ENCODE measurements at regions not wholly inside any gene's neighbourhood (a gene's known extent, or its start where the extent isn't known, plus 50 kb on each side); places are given as distances from the start of the nearest gene placed in this dataset.

DNA sequence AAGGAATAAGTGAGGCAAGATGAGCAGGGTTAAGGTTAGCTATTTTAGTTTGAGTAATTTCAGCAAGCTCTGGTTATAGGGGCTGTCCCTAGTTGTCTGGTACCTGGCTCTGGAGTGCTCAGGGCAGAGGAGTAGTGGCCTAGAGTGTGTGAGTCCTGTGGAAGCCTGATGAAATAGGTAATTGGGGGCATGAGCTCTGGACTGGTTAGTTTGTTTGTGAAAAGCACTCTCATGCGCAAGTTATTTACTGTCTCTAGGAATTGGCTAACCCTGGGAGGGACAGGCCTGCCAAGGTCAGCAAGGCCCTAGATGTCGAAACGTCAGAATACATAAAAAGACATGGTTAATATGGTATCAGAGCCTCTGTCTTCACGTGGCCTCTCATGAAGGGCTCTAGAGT lies 900.1 kb downstream of the PCDH17 start:
- DNase-seq = no peak
- Histone ChIP-seq H3K27ac (no peak overlapping the region), H3K4me3 (no peak overlapping the region), H3K4me1 (no peaks in the 10 kb centered on the region), H3K9me3 (no peaks in the 10 kb centered on the region), H3K36me3 (replicated peaks in 1 of 2; ENCODE audit: insufficient read depth in 1 of 2, low read depth in 2 of 2) (no peaks in the 10 kb centered on the region), H3K27me3 (no peaks in the 10 kb centered on the region)
- WGBS, 2 donors = 73 to 76% methylated on average over 4 of the region's 4 CpGs
- no peak for ATAC-seq
- intact Hi-C loops (cut with DNase I) = no loop called here
- no peak for TF ChIP-seq POLR2A (IDR thresholded peaks at IDR 0.05)
- TF ChIP-seq, protein P1, sequence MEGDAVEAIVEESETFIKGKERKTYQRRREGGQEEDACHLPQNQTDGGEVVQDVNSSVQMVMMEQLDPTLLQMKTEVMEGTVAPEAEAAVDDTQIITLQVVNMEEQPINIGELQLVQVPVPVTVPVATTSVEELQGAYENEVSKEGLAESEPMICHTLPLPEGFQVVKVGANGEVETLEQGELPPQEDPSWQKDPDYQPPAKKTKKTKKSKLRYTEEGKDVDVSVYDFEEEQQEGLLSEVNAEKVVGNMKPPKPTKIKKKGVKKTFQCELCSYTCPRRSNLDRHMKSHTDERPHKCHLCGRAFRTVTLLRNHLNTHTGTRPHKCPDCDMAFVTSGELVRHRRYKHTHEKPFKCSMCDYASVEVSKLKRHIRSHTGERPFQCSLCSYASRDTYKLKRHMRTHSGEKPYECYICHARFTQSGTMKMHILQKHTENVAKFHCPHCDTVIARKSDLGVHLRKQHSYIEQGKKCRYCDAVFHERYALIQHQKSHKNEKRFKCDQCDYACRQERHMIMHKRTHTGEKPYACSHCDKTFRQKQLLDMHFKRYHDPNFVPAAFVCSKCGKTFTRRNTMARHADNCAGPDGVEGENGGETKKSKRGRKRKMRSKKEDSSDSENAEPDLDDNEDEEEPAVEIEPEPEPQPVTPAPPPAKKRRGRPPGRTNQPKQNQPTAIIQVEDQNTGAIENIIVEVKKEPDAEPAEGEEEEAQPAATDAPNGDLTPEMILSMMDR (IDR thresholded peaks at IDR 0.05) = no peak

GRCh38 chr13:58542530-58542929 lies 911.0 kb downstream of the PCDH17 start:
- no peaks in the 10 kb centered on the region for H3K4me1 ChIP-seq
- intact Hi-C loops (cut with DNase I) = no loop called here
- H3K27ac ChIP-seq = no peak overlapping the region
- H3K9me3 ChIP-seq = peaks cover 0 to 8% (median 0%) of the 10 kb centered on the region in 3 donors
- TF ChIP-seq, protein P1 (IDR thresholded peaks at IDR 0.05) = no peak
- TF ChIP-seq POLR2A (IDR thresholded peaks at IDR 0.05) = no peak
- no peaks in the 10 kb centered on the region for H3K27me3 ChIP-seq
- DNase-seq (no peak), ATAC-seq (no peak)
- no peak overlapping the region for H3K4me3 ChIP-seq
- H3K36me3 ChIP-seq (replicated peaks in 1 of 2; ENCODE audit: insufficient read depth in 1 of 2, low read depth in 2 of 2) = no peaks in the 10 kb centered on the region

- ATAC-seq = no peak
- intact Hi-C loops (cut with DNase I) = no loop called here
Observed at GRCh38 chr13:58547419-58547818, 915.9 kb downstream of the PCDH17 start.

DNA sequence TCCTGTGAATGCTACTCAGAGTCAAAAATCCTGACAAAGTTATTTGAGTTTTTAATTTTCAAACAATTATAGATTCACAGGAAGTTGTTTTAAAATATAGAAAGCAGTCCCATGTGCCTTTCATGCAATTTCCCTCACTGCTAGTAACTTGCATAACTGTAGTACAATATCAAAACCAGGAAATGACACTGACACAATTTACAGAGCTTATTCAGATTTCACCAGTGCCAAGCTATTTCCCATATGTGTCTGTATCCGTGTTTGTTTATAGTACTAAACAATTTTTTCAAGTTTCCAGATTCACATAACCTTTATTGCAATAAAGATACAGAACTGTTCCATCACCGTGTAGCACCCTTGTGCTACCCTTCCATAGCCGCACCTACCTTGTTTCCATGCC lies 934.6 kb downstream of the PCDH17 start:
- intact Hi-C loops (cut with DNase I) = no loop called here
- Histone ChIP-seq H3K27me3 (no peaks in the 10 kb centered on the region), H3K36me3 (replicated peaks in 1 of 2; ENCODE audit: insufficient read depth in 1 of 2, low read depth in 2 of 2) (no peaks in the 10 kb centered on the region), H3K9me3 (no peaks in the 10 kb centered on the region), H3K27ac (no peak overlapping the region), H3K4me1 (no peaks in the 10 kb centered on the region), H3K4me3 (no peak overlapping the region)
- DNase-seq (no peak), ATAC-seq (no peak)
- 70 to 71% methylated on average over 3 of the region's 3 CpGs for WGBS, 2 donors
- no peak for TF ChIP-seq POLR2A (IDR thresholded peaks at IDR 0.05)
- TF ChIP-seq, protein P1 (IDR thresholded peaks at IDR 0.05) = no peak

More at GRCh38 chr13:58547419-58547818, 915.9 kb downstream of the PCDH17 start:
- TF ChIP-seq, protein P1 (IDR thresholded peaks at IDR 0.05) = no peak
- TF ChIP-seq POLR2A (IDR thresholded peaks at IDR 0.05) = no peak
- H3K27me3 ChIP-seq = no peaks in the 10 kb centered on the region
- H3K4me1 ChIP-seq = no peaks in the 10 kb centered on the region
- H3K9me3 ChIP-seq = no peaks in the 10 kb centered on the region
- H3K36me3 ChIP-seq (replicated peaks in 1 of 2; ENCODE audit: insufficient read depth in 1 of 2, low read depth in 2 of 2) = no peaks in the 10 kb centered on the region
- no peak overlapping the region for H3K4me3 ChIP-seq
- DNase-seq = no peak
- H3K27ac ChIP-seq = no peak overlapping the region
- 42 to 44% methylated on average over 1 of the region's 1 CpG for WGBS, 2 donors

DNA sequence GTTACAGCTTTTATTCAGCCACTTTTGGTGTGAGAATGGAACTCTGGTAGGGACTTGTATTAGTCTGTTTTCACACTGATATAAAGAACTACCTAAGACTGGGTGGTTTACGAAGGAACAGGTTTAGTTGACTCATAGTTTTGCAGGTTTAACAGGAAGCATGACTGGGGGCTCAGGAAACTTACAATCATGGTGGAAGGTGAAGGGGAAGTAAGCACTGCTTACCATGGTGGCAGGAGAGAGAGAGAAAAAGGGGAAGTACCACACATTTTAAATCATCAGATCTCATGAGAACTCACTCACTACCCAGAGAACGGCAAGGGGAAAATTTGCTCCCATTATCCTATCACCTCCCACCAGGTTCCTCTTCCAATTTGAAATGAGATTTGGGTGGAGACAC lies 942.2 kb downstream of the PCDH17 start:
- no peaks in the 10 kb centered on the region for H3K27me3 ChIP-seq
- no peak overlapping the region for H3K4me3 ChIP-seq
- WGBS, 2 donors = 50 to 65% methylated on average over 2 of the region's 2 CpGs
- H3K27ac ChIP-seq = no peak overlapping the region
- DNase-seq = no peak
- intact Hi-C loops (cut with DNase I) = no loop called here
- H3K36me3 ChIP-seq (replicated peaks in 1 of 2; ENCODE audit: insufficient read depth in 1 of 2, low read depth in 2 of 2) = no peaks in the 10 kb centered on the region
- ATAC-seq = no peak
- no peak for TF ChIP-seq POLR2A (IDR thresholded peaks at IDR 0.05)
- TF ChIP-seq, protein P1 (IDR thresholded peaks at IDR 0.05) = no peak
- H3K9me3 ChIP-seq = peaks cover 0 to 12% (median 0%) of the 10 kb centered on the region in 3 donors
- H3K4me1 ChIP-seq = no peaks in the 10 kb centered on the region
